Fibroblast of upper back skin (primary cell): ENCODE measurements at regions not wholly inside any gene's neighbourhood (a gene's known extent, or its start where the extent isn't known, plus 50 kb on each side); places are given as distances from the start of the nearest gene placed in this dataset.
"Not testable (repeated sequence)": the region's sequence is repeated elsewhere in the genome, so short reads cannot be mapped to it uniquely, and the experiment has no call there.

Source experiments
- DNase-seq: peaks from one replicate; pipeline ENCODE4 v3.0.0-alpha.2; 2013

- DNase-seq = no peak
Measured at GRCh38 chr3:118487734-118488133, 546.9 kb downstream of the IGSF11 start.

GRCh38 chr3:118488732-118489131 lies 545.9 kb downstream of the IGSF11 start:
- no peak for DNase-seq

- no peak for DNase-seq
Measured at GRCh38 chr3:118495206-118495605, 539.4 kb downstream of the IGSF11 start.

- no peak for DNase-seq
Measured at GRCh38 chr3:118497274-118497673, 537.4 kb downstream of the IGSF11 start.

- DNase-seq = peak; percentile 36
Measured at GRCh38 chr3:118501152-118501551, 533.5 kb downstream of the IGSF11 start.

- no peak for DNase-seq
Measured at GRCh38 chr3:118504906-118505305, 529.7 kb downstream of the IGSF11 start.

- DNase-seq = peak; percentile 27
Measured at GRCh38 chr3:118505784-118506183, 528.9 kb downstream of the IGSF11 start.

- DNase-seq = no peak
Measured at GRCh38 chr3:118511402-118511801, 523.2 kb downstream of the IGSF11 start.

GRCh38 chr3:118512301-118512700 lies 522.3 kb downstream of the IGSF11 start:
- DNase-seq = no peak

GRCh38 chr3:118525077-118525476 lies 509.6 kb downstream of the IGSF11 start:
- DNase-seq = no peak

- DNase-seq = no peak
Measured at GRCh38 chr3:118526758-118527513, 507.7 kb downstream of the IGSF11 start.

- DNase-seq = no peak
Measured at GRCh38 chr3:118527514-118528044, 507.1 kb downstream of the IGSF11 start.

- DNase-seq = no peak
Measured at GRCh38 chr3:118529554-118529953, 505.1 kb downstream of the IGSF11 start.

GRCh38 chr3:118530350-118530922 lies 504.2 kb downstream of the IGSF11 start:
- no peak for DNase-seq

- DNase-seq = not testable (repeated sequence)
Measured at GRCh38 chr3:118530927-118531356, 503.7 kb downstream of the IGSF11 start.

GRCh38 chr3:118531816-118532215 lies 502.8 kb downstream of the IGSF11 start:
- no peak for DNase-seq

- no peak for DNase-seq
Measured at GRCh38 chr3:118533676-118534075, 501.0 kb downstream of the IGSF11 start.

GRCh38 chr3:118534519-118534918 lies 500.1 kb downstream of the IGSF11 start:
- no peak for DNase-seq

GRCh38 chr3:118536764-118537163 lies 497.9 kb downstream of the IGSF11 start:
- DNase-seq = no peak

- DNase-seq = no peak
Measured at GRCh38 chr3:118537454-118537853, 497.2 kb downstream of the IGSF11 start.

GRCh38 chr3:118538187-118538586 lies 496.5 kb downstream of the IGSF11 start:
- no peak for DNase-seq

- DNase-seq = not testable (repeated sequence)
Measured at GRCh38 chr3:118539820-118540447, 494.7 kb downstream of the IGSF11 start.

GRCh38 chr3:118540448-118540821 lies 494.2 kb downstream of the IGSF11 start:
- DNase-seq = not testable (repeated sequence)

GRCh38 chr3:118540826-118541225 lies 493.8 kb downstream of the IGSF11 start:
- DNase-seq = no peak
